Activated CD4-positive, alpha-beta T cell treated with anti-CD3 and anti-CD28 coated beads for 24 hours (primary cell): ENCODE measurements at regions not wholly inside any gene's neighbourhood (a gene's known extent, or its start where the extent isn't known, plus 50 kb on each side); places are given as distances from the start of the nearest gene placed in this dataset.
"Not testable (repeated sequence)": the region's sequence is repeated elsewhere in the genome, so short reads cannot be mapped to it uniquely, and the experiment has no call there.

ENCODE experiments used
- DNase-seq, 2 donors: peaks; one replicate each; pipeline ENCODE4 v3.0.0-alpha.2; 2020; ENCODE audit warnings: low read depth in 2 of 2

- DNase-seq: no peak
Measured at GRCh38 chr4:63302078-63302477, 1107.2 kb downstream of the TECRL start.

- no peak for DNase-seq
Measured at GRCh38 chr4:63296773-63297172, 1112.5 kb downstream of the TECRL start.

- DNase-seq: no peak
Measured at GRCh38 chr4:63275491-63275890, 1133.8 kb downstream of the TECRL start.

GRCh38 chr4:63269156-63269555, 1140.1 kb downstream of the TECRL start:
- DNase-seq: no peak

- DNase-seq: no peak
Measured at GRCh38 chr4:63233671-63234070, 1175.6 kb downstream of the TECRL start.

- no peak for DNase-seq
Measured at GRCh38 chr4:63232058-63232457, 1177.2 kb downstream of the TECRL start.

GRCh38 chr4:63226229-63226628, 1183.0 kb downstream of the TECRL start:
- no peak for DNase-seq

- no peak for DNase-seq
Measured at GRCh38 chr4:63222466-63222865, 1186.8 kb downstream of the TECRL start.

GRCh38 chr4:63221477-63221876, 1187.8 kb downstream of the TECRL start:
- no peak for DNase-seq

- no peak for DNase-seq
Measured at GRCh38 chr4:63218856-63219255, 1190.4 kb downstream of the TECRL start.

- no peak for DNase-seq
Measured at GRCh38 chr4:63214076-63214475, 1195.2 kb downstream of the TECRL start.

GRCh38 chr4:63211776-63212479, 1197.3 kb downstream of the TECRL start:
- DNase-seq: no peak

GRCh38 chr4:63211375-63211774, 1197.9 kb downstream of the TECRL start:
- DNase-seq: no peak

GRCh38 chr4:63193029-63193428, 1216.2 kb downstream of the TECRL start:
- DNase-seq: not testable (repeated sequence)

- DNase-seq: no peak
Measured at GRCh38 chr4:63171341-63171740, 1237.9 kb downstream of the TECRL start.

- DNase-seq: no peak
Measured at GRCh38 chr4:63170923-63171322, 1238.3 kb downstream of the TECRL start.

GRCh38 chr4:63169836-63170235, 1239.4 kb downstream of the TECRL start:
- DNase-seq: no peak

- DNase-seq: no peak
Measured at GRCh38 chr4:63155561-63155960, 1253.7 kb downstream of the TECRL start.

- DNase-seq: no peak
Measured at GRCh38 chr4:63123441-63123840, 1285.8 kb downstream of the TECRL start.

GRCh38 chr4:63122955-63123354, 1286.3 kb downstream of the TECRL start:
- DNase-seq: no peak

GRCh38 chr4:63106600-63106999, 1302.7 kb downstream of the TECRL start:
- no peak for DNase-seq

- DNase-seq: no peak
Measured at GRCh38 chr4:63105839-63106238, 1303.4 kb downstream of the TECRL start.

- DNase-seq: no peak
Measured at GRCh38 chr4:63090641-63091040, 1318.6 kb downstream of the TECRL start.

GRCh38 chr4:63085091-63085490, 1324.2 kb downstream of the TECRL start:
- no peak for DNase-seq
